NCI-H1930 (cell line): ENCODE measurements at regions not wholly inside any gene's neighbourhood (a gene's known extent, or its start where the extent isn't known, plus 50 kb on each side); places are given as distances from the start of the nearest gene placed in this dataset.
"Not testable (repeated sequence)": the region's sequence is repeated elsewhere in the genome, so short reads cannot be mapped to it uniquely, and the experiment has no call there.

ENCODE experiments used
- DNase-seq, 2 experiments: peaks; one replicate each; lab custom pipeline; 2025; lab: John Stamatoyannopoulos, UW

- DNase-seq = not testable (repeated sequence)
Measured at GRCh38 chr5:36782612-36783011, 94.0 kb upstream of the NIPBL start.

- no peak for DNase-seq
Measured at GRCh38 chr5:36786448-36787012, 90.0 kb upstream of the NIPBL start.

- DNase-seq = no peak
Measured at GRCh38 chr5:36787365-36788093, 89.0 kb upstream of the NIPBL start.

- no peak for DNase-seq
Measured at GRCh38 chr5:36790847-36791246, 85.7 kb upstream of the NIPBL start.

- DNase-seq = no peak
Measured at GRCh38 chr5:36792560-36793180, 83.9 kb upstream of the NIPBL start.

- no peak for DNase-seq
Measured at GRCh38 chr5:36795366-36795765, 81.2 kb upstream of the NIPBL start.

GRCh38 chr5:36796155-36796554 lies 80.4 kb upstream of the NIPBL start:
- DNase-seq = no peak

- DNase-seq = no peak
Measured at GRCh38 chr5:36801523-36801922, 75.0 kb upstream of the NIPBL start.

- DNase-seq = no peak
Measured at GRCh38 chr5:36802187-36802586, 74.4 kb upstream of the NIPBL start.

GRCh38 chr5:36813249-36813648 lies 63.3 kb upstream of the NIPBL start:
- DNase-seq = not testable (repeated sequence)

- DNase-seq = no peak
Measured at GRCh38 chr5:36815871-36816270, 60.7 kb upstream of the NIPBL start.

GRCh38 chr5:36820900-36821299 lies 55.7 kb upstream of the NIPBL start:
- DNase-seq = no peak

GRCh38 chr5:36826694-36827093 lies 49.9 kb upstream of the NIPBL start:
- no peak for DNase-seq
